GM19099 (cell line): ENCODE measurements at regions not wholly inside any gene's neighbourhood (a gene's known extent, or its start where the extent isn't known, plus 50 kb on each side); places are given as distances from the start of the nearest gene placed in this dataset.

ENCODE experiments used
- POLR2A ChIP-seq: IDR thresholded peaks from 3 replicates; pipeline ENCODE4 v1.6.1; 2011; ENCODE audit warnings: low read depth; ENCODE audit not compliant: insufficient read length; ENCODE audit errors: extremely low read depth

DNA sequence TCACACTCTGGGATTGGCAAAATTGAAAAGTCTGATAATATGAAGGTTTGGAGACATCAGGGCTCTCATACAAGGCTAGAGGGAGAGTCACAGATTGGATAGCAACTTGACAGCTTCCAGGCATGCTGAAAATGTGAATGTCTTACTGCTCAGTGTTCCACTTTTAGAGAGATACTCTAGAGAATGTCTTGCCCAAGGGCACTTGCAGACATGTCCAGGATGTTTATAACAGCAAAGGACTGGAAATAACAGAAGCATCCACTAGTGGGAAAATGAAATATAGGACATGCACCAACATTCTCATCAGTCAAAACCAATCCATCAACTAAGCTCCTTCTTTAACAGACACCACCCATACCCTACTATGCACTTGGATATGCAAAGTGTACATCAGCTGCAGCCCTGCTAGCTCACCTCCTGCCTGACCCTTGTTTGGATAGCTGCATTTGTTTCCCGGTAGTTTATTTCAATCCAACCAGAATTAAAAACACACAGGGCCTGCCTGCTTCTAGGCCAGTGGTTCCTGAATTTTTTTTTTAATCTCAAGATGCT is 101.6 kb upstream of the ARHGEF3 start:
- TF ChIP-seq POLR2A: no peak

DNA sequence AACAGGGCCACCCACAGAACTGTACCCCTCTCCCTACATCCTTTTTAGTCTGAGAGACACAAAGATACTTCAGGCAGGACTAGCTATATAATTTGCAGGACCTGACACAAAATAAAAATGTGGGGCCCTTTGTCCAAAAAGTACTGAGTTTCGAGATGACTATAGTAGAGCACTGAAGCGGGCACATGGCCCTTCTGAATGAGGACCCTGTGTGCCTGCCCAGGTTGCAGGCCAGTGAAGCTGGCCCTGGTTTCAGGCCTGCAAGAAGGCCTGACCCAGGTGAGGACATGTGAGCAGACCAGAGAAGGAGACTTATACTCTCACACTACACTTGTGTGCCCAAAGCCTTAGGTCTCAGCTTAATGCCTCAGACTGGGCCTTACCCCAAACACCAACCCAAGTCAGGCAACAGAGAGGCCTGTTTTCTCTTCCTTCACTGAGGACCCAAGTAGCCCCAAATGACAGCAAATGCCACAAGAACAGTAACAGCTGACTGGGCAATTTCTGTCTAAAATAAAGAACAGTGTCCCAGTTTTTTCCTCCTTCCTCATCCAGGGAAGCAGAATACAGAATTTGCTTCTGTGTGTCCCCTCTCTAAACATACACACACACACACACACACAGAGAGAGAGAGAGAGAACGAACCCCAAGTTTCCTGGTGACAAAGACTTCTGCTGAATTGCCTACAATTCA is 100.9 kb upstream of the ARHGEF3 start:
- no peak for TF ChIP-seq POLR2A

DNA sequence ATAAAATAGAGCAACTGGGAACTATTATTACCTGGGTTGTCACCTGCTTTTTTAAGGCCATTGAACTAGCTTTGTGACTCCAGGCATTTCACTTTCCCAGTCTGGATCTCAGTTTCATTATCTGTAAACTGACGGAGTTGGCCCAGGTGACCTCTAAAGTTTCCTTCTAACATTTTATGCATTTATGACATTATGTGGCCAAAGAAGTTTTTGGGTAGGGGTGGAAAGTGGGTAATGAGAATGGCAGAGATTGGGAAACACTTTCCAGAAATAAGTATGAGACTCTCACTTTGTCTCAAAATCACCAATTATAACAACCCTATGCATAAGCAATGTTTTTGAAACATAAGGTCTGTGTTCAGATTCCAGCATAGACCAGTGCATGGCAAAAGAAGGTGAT is 99.1 kb upstream of the ARHGEF3 start:
- no peak for TF ChIP-seq POLR2A

- TF ChIP-seq POLR2A: no peak
Measured at GRCh38 chr3:56899851-56900250, 98.1 kb upstream of the ARHGEF3 start.

DNA sequence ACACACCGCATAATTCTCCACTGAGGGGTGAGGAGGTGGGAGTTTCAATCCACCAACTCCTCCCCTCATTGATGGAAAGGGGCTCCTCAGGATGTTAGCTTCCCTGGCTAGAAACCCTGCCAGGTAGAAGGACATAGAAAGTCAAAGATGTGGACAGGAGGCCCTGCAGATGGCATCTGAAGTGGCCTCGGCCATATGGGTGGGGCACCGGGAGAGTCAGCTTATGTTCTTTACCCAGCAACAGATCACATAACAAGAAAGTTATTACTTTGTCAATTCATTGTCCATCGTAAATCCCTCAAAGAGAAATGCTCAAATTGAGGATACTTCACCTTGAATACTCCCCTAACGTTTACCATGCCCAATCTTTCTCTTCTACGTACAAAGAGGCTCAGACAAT is 97.3 kb upstream of the ARHGEF3 start:
- TF ChIP-seq POLR2A: no peak

DNA sequence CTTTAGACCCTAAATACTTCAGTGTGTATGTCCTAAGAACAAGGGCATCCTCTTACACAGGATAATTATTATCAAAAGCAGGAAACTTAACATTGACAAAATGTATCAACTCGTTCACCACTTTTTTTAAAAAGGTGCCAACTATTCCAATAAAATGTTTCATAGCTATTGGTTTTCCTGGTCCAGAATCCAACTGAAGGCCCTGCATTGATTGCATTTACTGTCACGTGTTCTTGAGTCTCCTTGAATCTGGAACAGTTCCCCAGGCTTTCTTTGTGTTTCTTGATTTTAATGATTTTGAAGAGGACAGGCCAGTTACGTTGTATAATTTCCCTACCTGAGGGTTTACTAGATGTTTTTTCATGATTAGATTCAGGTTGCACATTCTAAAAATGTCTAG is 94.6 kb upstream of the ARHGEF3 start:
- TF ChIP-seq POLR2A: no peak

DNA sequence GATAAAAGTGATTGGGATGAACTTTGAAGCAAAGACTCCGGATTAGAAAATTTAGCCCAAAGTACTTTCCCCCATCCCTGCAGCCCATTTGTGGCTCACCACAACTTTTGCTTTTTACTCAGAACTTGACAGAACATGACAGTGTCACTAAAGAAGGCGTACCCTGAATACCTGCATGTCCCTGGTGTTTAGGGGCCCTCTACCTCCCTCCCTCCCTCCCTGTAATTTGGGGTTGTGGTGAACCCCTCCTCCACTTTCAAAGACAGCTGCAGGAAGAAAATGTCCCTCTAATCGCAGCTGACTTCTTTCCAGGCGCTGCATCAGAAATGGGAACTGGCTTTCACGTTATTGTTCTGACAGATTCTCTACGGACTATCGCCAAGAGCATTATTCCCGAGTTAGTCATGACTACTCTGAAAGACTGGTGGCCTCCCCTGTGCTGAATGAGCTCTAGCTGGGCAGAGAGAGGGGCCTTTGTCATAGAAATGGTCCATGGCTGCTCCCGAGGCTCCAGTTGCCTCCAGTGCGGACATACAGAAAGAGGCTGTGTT is 93.2 kb upstream of the ARHGEF3 start:
- no peak for TF ChIP-seq POLR2A

GRCh38 chr3:56890448-56891091 is 88.8 kb upstream of the ARHGEF3 start:
- no peak for TF ChIP-seq POLR2A

GRCh38 chr3:56889131-56889530 is 87.4 kb upstream of the ARHGEF3 start:
- no peak for TF ChIP-seq POLR2A

- TF ChIP-seq POLR2A: no peak
Measured at GRCh38 chr3:56887402-56888025, 85.8 kb upstream of the ARHGEF3 start.

DNA sequence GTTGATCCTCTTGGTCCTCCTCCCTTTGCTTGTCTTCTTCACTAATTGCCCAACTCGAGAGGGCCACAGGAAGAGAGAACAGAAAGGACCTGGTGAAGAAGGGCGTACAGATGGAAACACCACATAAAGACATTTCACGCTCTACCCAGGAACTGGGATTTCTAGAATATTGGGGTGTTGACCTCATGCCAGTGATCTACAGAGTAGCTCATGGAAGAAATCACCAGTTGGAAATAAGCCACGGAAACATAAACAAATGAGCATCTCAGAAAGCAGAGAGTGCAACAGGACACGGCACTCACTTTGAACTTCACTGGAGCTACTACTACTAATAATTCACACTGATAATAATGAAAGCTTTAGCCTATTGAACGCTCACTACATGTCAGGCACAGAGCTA is 84.6 kb upstream of the ARHGEF3 start:
- TF ChIP-seq POLR2A: no peak

GRCh38 chr3:56885879-56886278 is 84.1 kb upstream of the ARHGEF3 start:
- TF ChIP-seq POLR2A: no peak

- no peak for TF ChIP-seq POLR2A
Measured at GRCh38 chr3:56885453-56885852, 83.7 kb upstream of the ARHGEF3 start.

DNA sequence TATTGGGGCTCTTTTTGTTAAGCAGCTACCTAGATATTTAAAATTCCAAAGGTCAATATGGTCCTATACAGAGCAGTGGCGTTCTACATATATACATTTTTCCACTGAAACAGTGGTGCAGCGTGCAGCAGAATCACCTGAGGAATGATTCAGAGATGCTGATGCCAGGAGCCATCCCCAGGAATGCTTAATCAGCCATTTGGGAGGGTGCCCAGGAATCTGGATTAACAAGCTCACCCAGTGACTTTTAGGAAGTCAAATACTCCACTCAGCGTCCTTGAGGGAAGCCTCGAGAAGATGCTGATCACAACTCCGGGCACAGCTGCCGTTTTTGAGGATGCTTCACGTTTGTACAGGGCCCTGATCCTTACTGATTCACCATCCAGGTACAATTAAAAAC is 82.6 kb upstream of the ARHGEF3 start:
- no peak for TF ChIP-seq POLR2A

GRCh38 chr3:56883828-56884227 is 82.1 kb upstream of the ARHGEF3 start:
- TF ChIP-seq POLR2A: no peak

GRCh38 chr3:56882896-56883295 is 81.1 kb upstream of the ARHGEF3 start:
- TF ChIP-seq POLR2A: no peak
